ENCODE measurements at regions not wholly inside any gene's neighbourhood (a gene's known extent, or its start where the extent isn't known, plus 50 kb on each side); places are given as distances from the start of the nearest gene placed in this dataset.

DNA sequence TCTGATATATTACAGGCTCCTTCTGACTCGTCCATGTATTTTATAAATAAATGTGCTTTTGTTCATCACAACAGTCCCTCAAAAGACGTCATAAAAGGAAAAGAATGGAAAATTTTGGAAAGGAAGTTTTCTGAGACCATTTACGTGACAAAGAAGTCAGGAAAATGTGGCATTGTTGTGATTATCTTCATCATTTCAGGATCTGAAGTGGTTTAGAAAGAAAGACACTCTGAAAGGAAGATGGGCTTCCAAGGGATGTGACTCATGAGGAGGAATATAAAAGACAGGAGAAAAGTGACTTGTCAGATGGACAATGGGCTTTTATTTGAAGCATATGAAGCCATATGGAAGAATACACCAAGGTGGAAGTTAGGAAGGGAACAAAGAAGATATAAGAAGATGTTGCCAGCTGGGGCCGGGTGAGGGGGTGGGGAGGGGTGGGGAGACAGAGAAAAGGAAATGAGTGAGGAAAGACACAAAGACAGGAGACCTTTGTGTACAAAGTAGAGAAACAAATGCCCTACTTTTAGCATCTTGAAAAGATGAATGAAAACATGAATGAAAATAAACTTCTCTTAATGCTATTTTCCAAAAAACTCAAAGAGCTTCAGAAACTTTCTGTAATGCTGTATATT, 190.3 kb upstream of the PREP start:
- Mint-ChIP-seq H3K27ac (ENCODE audit: low read depth) (no peak overlapping the region), H3K4me3 (no peak overlapping the region), H3K27me3 (no peaks in the 10 kb centered on the region), H3K36me3 (ENCODE audit: insufficient read depth) (no peaks in the 10 kb centered on the region), H3K9me3 (peaks cover under 1% of the 10 kb centered on the region), H3K4me1 (peaks cover 16% of the 10 kb centered on the region)
- no peak for ATAC-seq (replicated peaks; ENCODE audit: extremely low read depth, poor library complexity, severe bottlenecking)
- no peak for DNase-seq (ENCODE audit: low spot score in 2 of 2)

DNA sequence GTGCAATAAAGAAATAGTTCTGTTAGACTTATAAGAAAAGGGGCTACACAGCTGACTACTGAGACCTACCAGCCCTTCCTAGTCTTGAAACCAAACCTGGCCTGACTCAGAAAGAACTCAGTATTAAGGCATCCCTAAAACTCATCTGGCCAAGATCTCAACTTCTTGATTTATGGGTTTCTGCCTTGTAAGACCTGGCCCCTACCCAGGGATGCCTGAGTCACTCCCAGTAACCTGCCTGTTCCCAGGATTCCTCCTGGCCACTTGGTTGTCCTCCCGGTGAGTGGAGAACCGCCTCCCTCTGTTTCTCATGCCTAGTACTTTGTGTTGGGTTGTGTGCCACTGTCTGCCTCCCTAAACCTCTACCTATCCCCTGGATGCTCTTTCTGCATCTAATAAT, 189.4 kb upstream of the PREP start:
- H3K27ac Mint-ChIP-seq (ENCODE audit: low read depth): no peak overlapping the region
- ATAC-seq (replicated peaks; ENCODE audit: extremely low read depth, poor library complexity, severe bottlenecking) (no peak), DNase-seq (ENCODE audit: low spot score in 2 of 2) (no peak)
- H3K4me3 Mint-ChIP-seq: no peak overlapping the region
- no peaks in the 10 kb centered on the region for H3K27me3 Mint-ChIP-seq
- peaks cover 21% of the 10 kb centered on the region for H3K4me1 Mint-ChIP-seq
- H3K36me3 Mint-ChIP-seq (ENCODE audit: insufficient read depth): peaks cover 1% of the 10 kb centered on the region
- no peaks in the 10 kb centered on the region for H3K9me3 Mint-ChIP-seq

DNA sequence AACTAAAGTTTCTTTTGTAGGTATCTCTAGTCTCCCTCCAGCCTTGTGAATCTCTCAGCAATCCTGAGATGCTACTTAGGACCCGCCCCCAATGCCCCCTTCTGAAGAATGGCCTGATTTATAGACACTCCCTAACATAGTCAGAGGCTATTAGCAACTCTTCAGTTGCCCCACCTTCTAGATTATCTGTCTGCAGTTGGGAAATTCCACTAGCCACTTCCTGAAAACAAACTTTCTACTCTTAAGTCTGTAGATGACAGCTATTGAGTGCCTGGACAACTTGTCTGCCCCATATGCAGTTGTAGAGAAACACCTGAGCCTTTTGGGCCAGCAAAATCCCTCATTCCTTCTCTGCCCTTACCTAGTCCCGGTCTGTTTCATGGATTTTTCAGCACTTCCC, 188.2 kb upstream of the PREP start:
- ATAC-seq (replicated peaks; ENCODE audit: extremely low read depth, poor library complexity, severe bottlenecking) (peak; percentile 55), DNase-seq (ENCODE audit: low spot score in 2 of 2) (no peak)
- no peaks in the 10 kb centered on the region for H3K9me3 Mint-ChIP-seq
- peaks cover 2% of the 10 kb centered on the region for H3K36me3 Mint-ChIP-seq (ENCODE audit: insufficient read depth)
- H3K4me3 Mint-ChIP-seq: peak overlapping the region; percentile 1
- H3K27ac Mint-ChIP-seq (ENCODE audit: low read depth): no peak overlapping the region
- no peaks in the 10 kb centered on the region for H3K27me3 Mint-ChIP-seq
- H3K4me1 Mint-ChIP-seq: peaks cover 23% of the 10 kb centered on the region

DNA sequence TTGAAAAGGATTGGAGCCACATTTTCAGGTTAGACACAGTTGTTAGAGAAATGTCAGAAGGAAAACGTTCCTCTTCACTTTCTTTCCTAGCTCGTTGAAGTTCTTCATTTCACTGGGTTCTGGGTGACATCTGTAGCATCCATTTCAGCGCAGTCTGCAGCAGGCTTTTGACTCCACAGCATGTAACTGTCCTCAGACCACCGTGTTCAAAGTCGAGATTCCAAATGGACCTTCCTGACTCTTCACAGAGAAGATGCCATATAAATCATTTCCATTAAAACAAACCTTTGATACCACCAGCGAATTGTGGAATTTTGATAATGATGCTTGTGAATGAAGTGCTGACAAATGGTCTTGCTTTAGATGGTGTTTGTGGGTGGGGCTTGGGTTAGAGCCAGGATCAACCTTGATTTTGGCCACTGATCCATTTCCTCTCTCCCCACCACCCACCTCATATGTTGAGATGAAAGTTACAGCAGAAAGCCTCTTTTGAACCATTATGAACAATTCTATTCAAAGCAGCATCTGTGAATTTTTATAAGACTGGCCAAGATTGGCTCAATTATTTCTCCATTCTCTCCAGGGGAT, 185.3 kb upstream of the PREP start:
- H3K9me3 Mint-ChIP-seq: no peaks in the 10 kb centered on the region
- H3K4me3 Mint-ChIP-seq: no peak overlapping the region
- H3K36me3 Mint-ChIP-seq (ENCODE audit: insufficient read depth): peaks cover 2% of the 10 kb centered on the region
- H3K27me3 Mint-ChIP-seq: no peaks in the 10 kb centered on the region
- peaks cover 23% of the 10 kb centered on the region for H3K4me1 Mint-ChIP-seq
- H3K27ac Mint-ChIP-seq (ENCODE audit: low read depth): no peak overlapping the region
- DNase-seq (ENCODE audit: low spot score in 2 of 2): no peak
- no peak for ATAC-seq (replicated peaks; ENCODE audit: extremely low read depth, poor library complexity, severe bottlenecking)

DNA sequence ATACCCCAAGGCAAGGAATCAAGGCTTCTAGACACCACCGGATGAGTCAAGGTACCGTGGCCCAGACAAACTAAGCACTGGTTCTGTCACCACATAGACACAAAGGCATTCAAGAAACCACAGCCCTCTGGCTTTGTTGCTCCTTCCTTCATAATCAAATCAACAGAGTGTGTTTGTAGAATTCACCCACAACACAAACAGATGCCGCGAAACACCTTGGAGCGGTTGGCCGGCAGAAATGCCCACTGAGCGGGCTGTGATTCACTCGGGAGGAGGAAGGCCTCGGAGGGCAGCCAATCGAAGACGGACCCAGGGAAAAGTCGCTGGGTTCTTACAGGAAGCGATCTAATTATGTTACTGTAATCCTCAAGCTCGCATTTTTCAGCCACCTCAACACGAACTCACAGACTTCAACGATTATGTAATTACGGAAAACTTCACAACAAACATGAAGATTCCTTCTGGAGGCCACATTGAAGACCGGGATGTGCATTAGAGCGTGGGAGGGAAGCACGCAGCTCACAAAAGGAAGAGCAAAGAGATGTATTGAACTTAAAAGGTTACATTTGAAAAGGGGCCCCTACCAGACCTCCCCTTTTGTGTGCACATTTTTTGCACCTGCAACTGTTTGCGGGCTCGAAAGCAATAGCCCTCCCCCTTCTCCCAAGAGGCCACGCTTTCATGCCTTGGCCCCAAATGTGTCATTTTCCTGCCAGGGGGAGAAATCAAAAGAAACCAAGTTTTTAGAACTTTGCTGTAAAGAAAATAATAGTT, 184.7 kb upstream of the PREP start:
- Mint-ChIP-seq H3K4me1 (peaks cover 23% of the 10 kb centered on the region), H3K4me3 (peak overlapping the region; percentile 67)

DNA sequence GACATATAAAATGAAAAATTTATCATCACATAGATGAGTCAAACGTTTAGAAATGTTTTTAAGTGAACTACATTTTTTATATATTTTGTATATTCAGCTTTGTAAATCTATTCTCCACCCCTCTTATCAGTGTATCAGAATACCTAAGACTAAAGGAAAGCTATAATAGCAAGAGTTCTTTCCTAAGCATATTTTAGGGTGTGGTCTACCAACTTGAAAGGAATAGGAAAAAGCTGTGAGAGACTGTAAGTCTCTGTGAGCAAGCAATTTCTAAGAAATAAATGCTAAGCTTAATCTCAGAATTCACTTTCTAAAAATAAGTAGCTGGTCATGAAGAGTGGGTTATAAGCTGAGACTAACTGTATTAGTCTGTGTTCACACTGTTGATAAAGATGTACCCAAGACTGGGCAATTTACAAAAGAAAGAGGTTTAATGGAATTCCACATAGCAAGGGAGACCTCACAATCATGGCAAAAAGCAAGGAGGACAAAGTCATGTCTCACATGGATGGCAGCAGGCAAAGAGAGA, 175.4 kb upstream of the PREP start:
- H3K27ac Mint-ChIP-seq (ENCODE audit: low read depth): no peak overlapping the region
- no peak overlapping the region for H3K4me3 Mint-ChIP-seq
- peaks cover 3% of the 10 kb centered on the region for H3K36me3 Mint-ChIP-seq (ENCODE audit: insufficient read depth)
- DNase-seq (ENCODE audit: low spot score in 2 of 2): no peak
- H3K4me1 Mint-ChIP-seq: no peaks in the 10 kb centered on the region
- no peaks in the 10 kb centered on the region for H3K9me3 Mint-ChIP-seq
- no peak for ATAC-seq (replicated peaks; ENCODE audit: extremely low read depth, poor library complexity, severe bottlenecking)
- H3K27me3 Mint-ChIP-seq: no peaks in the 10 kb centered on the region

More for the DNA sequence above, 184.7 kb upstream of the PREP start:
- Mint-ChIP-seq H3K27ac (ENCODE audit: low read depth) (peak overlapping the region; percentile 86), H3K36me3 (ENCODE audit: insufficient read depth) (peaks cover 3% of the 10 kb centered on the region), H3K27me3 (no peaks in the 10 kb centered on the region), H3K9me3 (no peaks in the 10 kb centered on the region)
- ATAC-seq (replicated peaks; ENCODE audit: extremely low read depth, poor library complexity, severe bottlenecking) (peak; percentile 70), DNase-seq (ENCODE audit: low spot score in 2 of 2) (no peak)

DNA sequence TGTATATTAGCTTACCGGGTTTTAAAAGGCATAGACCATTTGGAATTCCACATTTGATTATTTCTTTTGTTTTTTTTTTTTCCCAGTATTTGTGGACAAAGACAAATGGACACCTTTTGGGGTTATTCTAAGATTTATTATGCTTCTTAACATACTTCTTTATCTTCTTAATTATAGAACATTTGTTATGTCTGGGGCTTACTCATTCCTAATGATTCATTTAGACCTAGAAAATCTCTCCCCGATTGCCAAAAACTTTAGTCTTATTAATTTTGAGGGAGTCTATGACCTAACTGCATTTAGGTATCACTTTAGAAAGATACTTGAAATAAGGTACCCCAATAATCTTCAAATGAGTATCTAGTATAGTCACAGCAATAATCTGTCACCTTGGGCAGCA, 170.7 kb upstream of the PREP start:
- no peak for DNase-seq (ENCODE audit: low spot score in 2 of 2)
- Mint-ChIP-seq H3K9me3 (no peaks in the 10 kb centered on the region), H3K27me3 (no peaks in the 10 kb centered on the region), H3K36me3 (ENCODE audit: insufficient read depth) (no peaks in the 10 kb centered on the region), H3K4me3 (no peak overlapping the region), H3K27ac (ENCODE audit: low read depth) (no peak overlapping the region), H3K4me1 (no peaks in the 10 kb centered on the region)
- ATAC-seq (replicated peaks; ENCODE audit: extremely low read depth, poor library complexity, severe bottlenecking): no peak

DNA sequence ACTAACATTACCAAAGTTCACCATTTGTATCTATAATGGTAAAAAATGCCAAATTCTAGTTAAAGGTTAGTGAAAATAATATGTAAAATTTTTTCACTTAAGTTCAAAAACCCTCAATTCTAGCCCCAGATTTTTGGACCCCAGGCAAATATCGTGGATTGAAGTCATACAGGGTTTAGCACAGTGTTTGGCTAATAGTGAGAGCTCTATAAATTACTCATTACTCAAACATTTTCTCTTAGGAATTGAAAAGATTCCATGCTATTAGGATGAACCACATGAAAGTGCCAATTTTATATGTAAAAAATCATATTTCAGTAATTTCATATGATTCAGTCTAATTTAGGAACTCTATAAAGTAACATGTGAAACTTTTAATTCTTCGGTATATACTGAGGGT, 170.3 kb upstream of the PREP start:
- DNase-seq (ENCODE audit: low spot score in 2 of 2): no peak
- no peaks in the 10 kb centered on the region for H3K9me3 Mint-ChIP-seq
- no peaks in the 10 kb centered on the region for H3K36me3 Mint-ChIP-seq (ENCODE audit: insufficient read depth)
- no peak for ATAC-seq (replicated peaks; ENCODE audit: extremely low read depth, poor library complexity, severe bottlenecking)
- H3K4me3 Mint-ChIP-seq: no peak overlapping the region
- H3K27ac Mint-ChIP-seq (ENCODE audit: low read depth): no peak overlapping the region
- no peaks in the 10 kb centered on the region for H3K4me1 Mint-ChIP-seq
- no peaks in the 10 kb centered on the region for H3K27me3 Mint-ChIP-seq

DNA sequence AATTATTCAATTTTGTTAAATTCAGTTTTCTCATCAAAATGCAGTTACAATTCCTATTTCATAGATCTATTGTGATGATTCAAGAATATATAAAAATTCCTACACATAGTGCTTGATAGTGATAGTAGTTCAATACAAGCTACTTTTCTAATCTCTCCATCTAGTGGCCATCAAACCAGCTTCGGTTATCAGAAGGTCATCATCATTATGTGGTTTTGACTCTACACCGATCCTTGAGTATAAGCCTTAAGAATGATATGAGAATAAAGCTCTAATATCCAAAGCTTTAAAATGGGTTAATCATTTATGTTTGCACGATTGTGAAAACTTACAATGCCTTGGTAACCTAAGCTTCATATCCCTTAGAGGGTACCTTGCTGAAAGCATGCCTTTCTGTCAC, 167.5 kb upstream of the PREP start:
- H3K4me3 Mint-ChIP-seq: no peak overlapping the region
- ATAC-seq (replicated peaks; ENCODE audit: extremely low read depth, poor library complexity, severe bottlenecking) (no peak), DNase-seq (ENCODE audit: low spot score in 2 of 2) (no peak)
- H3K9me3 Mint-ChIP-seq: no peaks in the 10 kb centered on the region
- no peak overlapping the region for H3K27ac Mint-ChIP-seq (ENCODE audit: low read depth)
- H3K27me3 Mint-ChIP-seq: no peaks in the 10 kb centered on the region
- no peaks in the 10 kb centered on the region for H3K4me1 Mint-ChIP-seq
- peaks cover 2% of the 10 kb centered on the region for H3K36me3 Mint-ChIP-seq (ENCODE audit: insufficient read depth)

DNA sequence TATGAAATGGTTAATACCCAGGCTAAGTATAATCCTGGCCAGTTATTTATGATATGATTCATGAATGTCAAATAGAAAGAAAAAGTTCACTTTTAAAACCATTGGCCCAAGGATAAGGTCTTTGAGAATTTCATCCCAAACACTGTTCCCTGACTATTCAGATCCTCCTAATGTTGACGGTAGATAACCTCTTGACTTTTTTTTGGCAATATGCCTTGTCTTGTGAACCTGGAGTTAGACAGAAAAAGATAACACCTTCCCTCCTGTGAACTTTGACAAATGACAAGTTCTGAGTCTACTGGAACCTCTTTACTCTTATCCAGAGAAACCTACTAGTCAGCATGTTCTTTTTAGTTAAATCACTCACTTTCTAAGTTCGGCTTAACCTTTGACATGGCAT, 166.8 kb upstream of the PREP start:
- no peaks in the 10 kb centered on the region for H3K27me3 Mint-ChIP-seq
- H3K4me3 Mint-ChIP-seq: no peak overlapping the region
- H3K4me1 Mint-ChIP-seq: no peaks in the 10 kb centered on the region
- no peak for ATAC-seq (replicated peaks; ENCODE audit: extremely low read depth, poor library complexity, severe bottlenecking)
- H3K27ac Mint-ChIP-seq (ENCODE audit: low read depth): no peak overlapping the region
- no peak for DNase-seq (ENCODE audit: low spot score in 2 of 2)
- H3K36me3 Mint-ChIP-seq (ENCODE audit: insufficient read depth): peaks cover 2% of the 10 kb centered on the region
- H3K9me3 Mint-ChIP-seq: no peaks in the 10 kb centered on the region

DNA sequence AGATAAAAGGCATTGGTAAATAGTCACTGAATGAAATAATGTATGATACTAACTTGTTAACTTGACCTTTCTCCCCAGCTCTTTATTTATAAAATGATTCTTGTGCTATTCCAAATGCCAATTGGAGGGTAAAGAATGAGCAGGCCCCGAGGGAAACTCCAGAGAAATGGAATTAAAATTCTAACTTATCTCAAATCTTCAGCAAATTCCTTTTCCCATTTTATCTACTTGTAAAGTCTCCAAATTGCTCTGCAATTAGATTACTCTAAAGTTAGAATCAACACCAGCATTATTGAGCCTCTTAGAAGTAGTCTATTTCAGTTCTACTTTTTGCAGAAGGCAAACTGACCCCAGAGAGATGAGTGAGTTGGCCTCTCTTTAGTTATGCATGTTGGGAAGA, 165.9 kb upstream of the PREP start:
- DNase-seq (ENCODE audit: low spot score in 2 of 2) (no peak), ATAC-seq (replicated peaks; ENCODE audit: extremely low read depth, poor library complexity, severe bottlenecking) (no peak)
- H3K27ac Mint-ChIP-seq (ENCODE audit: low read depth): no peak overlapping the region
- no peaks in the 10 kb centered on the region for H3K27me3 Mint-ChIP-seq
- H3K36me3 Mint-ChIP-seq (ENCODE audit: insufficient read depth): peaks cover 2% of the 10 kb centered on the region
- H3K4me1 Mint-ChIP-seq: no peaks in the 10 kb centered on the region
- no peaks in the 10 kb centered on the region for H3K9me3 Mint-ChIP-seq
- no peak overlapping the region for H3K4me3 Mint-ChIP-seq

DNA sequence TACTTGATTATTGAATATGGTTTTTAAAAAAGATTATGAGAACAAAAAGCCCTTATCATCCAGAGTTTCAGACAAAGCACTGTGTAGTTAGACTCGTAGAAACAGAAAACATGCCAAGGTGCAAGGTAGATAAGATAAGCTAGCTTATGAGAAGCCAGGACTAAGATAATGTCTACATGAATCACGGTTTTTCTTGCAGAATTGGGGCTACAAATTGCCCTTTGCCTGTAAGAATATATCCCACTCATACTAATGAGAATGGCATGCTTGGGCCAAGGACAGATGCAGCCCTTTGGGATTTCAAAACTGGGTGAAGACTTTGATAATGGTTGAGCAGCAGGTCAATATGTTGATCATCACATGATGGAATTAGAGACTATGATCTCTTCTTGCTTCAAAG, 165.3 kb upstream of the PREP start:
- Mint-ChIP-seq H3K36me3 (ENCODE audit: insufficient read depth) (peaks cover 2% of the 10 kb centered on the region), H3K4me3 (no peak overlapping the region), H3K4me1 (no peaks in the 10 kb centered on the region), H3K27ac (ENCODE audit: low read depth) (no peak overlapping the region), H3K27me3 (no peaks in the 10 kb centered on the region), H3K9me3 (no peaks in the 10 kb centered on the region)
- DNase-seq (ENCODE audit: low spot score in 2 of 2): no peak
- ATAC-seq (replicated peaks; ENCODE audit: extremely low read depth, poor library complexity, severe bottlenecking): no peak

DNA sequence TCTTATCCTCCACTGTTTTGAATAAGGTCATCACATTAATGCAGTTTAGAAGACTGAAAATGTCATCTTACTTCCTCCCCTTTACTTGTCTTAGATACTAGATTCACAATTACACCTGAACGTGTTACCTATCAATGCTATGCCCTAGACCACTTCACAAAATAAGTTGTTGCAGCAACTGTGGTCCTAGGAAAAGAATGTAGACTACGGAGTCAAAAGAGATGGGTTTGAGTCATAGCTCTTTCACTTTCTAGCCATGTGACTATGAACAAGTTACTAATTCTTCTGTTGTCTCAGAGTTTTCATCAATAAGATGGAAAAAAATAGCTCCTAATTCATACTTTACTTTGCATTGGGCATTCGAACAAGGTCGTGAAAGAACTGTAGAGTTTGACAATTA, 164.3 kb upstream of the PREP start:
- ATAC-seq (replicated peaks; ENCODE audit: extremely low read depth, poor library complexity, severe bottlenecking) (no peak), DNase-seq (ENCODE audit: low spot score in 2 of 2) (no peak)
- no peak overlapping the region for H3K4me3 Mint-ChIP-seq
- no peaks in the 10 kb centered on the region for H3K27me3 Mint-ChIP-seq
- peaks cover 2% of the 10 kb centered on the region for H3K36me3 Mint-ChIP-seq (ENCODE audit: insufficient read depth)
- H3K9me3 Mint-ChIP-seq: no peaks in the 10 kb centered on the region
- H3K4me1 Mint-ChIP-seq: no peaks in the 10 kb centered on the region
- H3K27ac Mint-ChIP-seq (ENCODE audit: low read depth): no peak overlapping the region

All from central memory CD8-positive, alpha-beta T cell (primary cell).